ENCODE measurements at regions not wholly inside any gene's neighbourhood (a gene's known extent, or its start where the extent isn't known, plus 50 kb on each side); places are given as distances from the start of the nearest gene placed in this dataset.
"Not testable (repeated sequence)": the region's sequence is repeated elsewhere in the genome, so short reads cannot be mapped to it uniquely, and the experiment has no call there.

- Histone ChIP-seq H3K36me3 (replicated peaks in 1 of 2; ENCODE audit: control insufficient read depth in 1 of 2, insufficient read depth in 2 of 2, low read length in 2 of 2) (no peaks in the 10 kb centered on the region), H3K27ac (ENCODE audit: low read depth in 1 of 2, low read length in 2 of 2) (no peak overlapping the region), H3K9me3 (replicated peaks in 1 of 2; ENCODE audit: control insufficient read depth in 1 of 2, insufficient read depth in 1 of 2, low read length in 2 of 2) (no peaks in the 10 kb centered on the region), H3K9ac (ENCODE audit: insufficient read depth, low read length, poor library complexity, severe bottlenecking) (no peak overlapping the region), H4K20me1 (ENCODE audit: insufficient read depth, low read length) (no peaks in the 10 kb centered on the region), H3K4me2 (replicated peaks; ENCODE audit: extremely low read depth, low read length, poor library complexity, severe bottlenecking) (no peak overlapping the region), H3K4me3 (replicated peaks in 1 of 3; ENCODE audit: low read depth in 2 of 3, low read length in 3 of 3) (no peak overlapping the region), H3K27me3 (ENCODE audit: control insufficient read depth in 2 of 2, insufficient read depth in 2 of 2, low read length in 2 of 2) (no peaks in the 10 kb centered on the region), H3K4me1 (ENCODE audit: control insufficient read depth in 1 of 2, insufficient read depth in 2 of 2, low read length in 2 of 2) (no peaks in the 10 kb centered on the region), H2AFZ (ENCODE audit: insufficient read depth, low read depth, low read length, poor library complexity, severe bottlenecking) (no peak overlapping the region), H3K79me2 (ENCODE audit: insufficient read depth, low read length) (no peaks in the 10 kb centered on the region)
- WGBS (ENCODE audit: insufficient coverage), result no CpG with 5 or more reads among the region's 1 CpG
- Mint-ChIP-seq H3K4me3 (no peak overlapping the region), H3K27me3 (ENCODE audit: low read depth in 3 of 3) (peaks cover 0 to 2% (median 0%) of the 10 kb centered on the region in 3 donors), H3K27ac (no peak overlapping the region), H3K9me3 (no peaks in the 10 kb centered on the region), H3K4me1 (no peaks in the 10 kb centered on the region), H3K36me3 (no peaks in the 10 kb centered on the region)
- intact Hi-C loops (cut with micrococcal nuclease), result no loop called here
- no peak for DNase-seq
- no peak for TF ChIP-seq CTCF (IDR thresholded peaks at IDR 0.05)
These were observed 268.6 kb upstream of the PCDH18 start for GRCh38 chr4:137800861-137801260.

GRCh38 chr4:137794764-137795254, 262.5 kb upstream of the PCDH18 start:
- no peaks in the 10 kb centered on the region for H4K20me1 ChIP-seq (ENCODE audit: insufficient read depth, low read length)
- H3K27ac Mint-ChIP-seq, result no peak overlapping the region
- no peak overlapping the region for H2AFZ ChIP-seq (ENCODE audit: insufficient read depth, low read depth, low read length, poor library complexity, severe bottlenecking)
- H3K36me3 ChIP-seq (replicated peaks in 1 of 2; ENCODE audit: control insufficient read depth in 1 of 2, insufficient read depth in 2 of 2, low read length in 2 of 2), result no peaks in the 10 kb centered on the region
- no peaks in the 10 kb centered on the region for H3K36me3 Mint-ChIP-seq
- no peaks in the 10 kb centered on the region for H3K4me1 ChIP-seq (ENCODE audit: control insufficient read depth in 1 of 2, insufficient read depth in 2 of 2, low read length in 2 of 2)
- no peaks in the 10 kb centered on the region for H3K27me3 ChIP-seq (ENCODE audit: control insufficient read depth in 2 of 2, insufficient read depth in 2 of 2, low read length in 2 of 2)
- H3K9me3 ChIP-seq (replicated peaks in 1 of 2; ENCODE audit: control insufficient read depth in 1 of 2, insufficient read depth in 1 of 2, low read length in 2 of 2), result no peaks in the 10 kb centered on the region
- no peak overlapping the region for H3K9ac ChIP-seq (ENCODE audit: insufficient read depth, low read length, poor library complexity, severe bottlenecking)
- no peak overlapping the region for H3K4me3 ChIP-seq (replicated peaks in 1 of 3; ENCODE audit: low read depth in 2 of 3, low read length in 3 of 3)
- no peak overlapping the region for H3K4me3 Mint-ChIP-seq
- H3K4me2 ChIP-seq (replicated peaks; ENCODE audit: extremely low read depth, low read length, poor library complexity, severe bottlenecking), result no peak overlapping the region
- intact Hi-C loops (cut with micrococcal nuclease), result no loop called here
- WGBS (ENCODE audit: insufficient coverage), result 93% methylated on average over 6 of the region's 6 CpGs
- H3K27me3 Mint-ChIP-seq (ENCODE audit: low read depth in 3 of 3), result no peaks in the 10 kb centered on the region
- no peaks in the 10 kb centered on the region for H3K4me1 Mint-ChIP-seq
- no peak overlapping the region for H3K27ac ChIP-seq (ENCODE audit: low read depth in 1 of 2, low read length in 2 of 2)
- no peak for TF ChIP-seq CTCF (IDR thresholded peaks at IDR 0.05)
- H3K9me3 Mint-ChIP-seq, result peaks cover 0 to 2% (median 0%) of the 10 kb centered on the region in 7 donors
- no peaks in the 10 kb centered on the region for H3K79me2 ChIP-seq (ENCODE audit: insufficient read depth, low read length)
- DNase-seq, result no peak

GRCh38 chr4:137789263-137789662, 257.0 kb upstream of the PCDH18 start:
- H3K27ac Mint-ChIP-seq, result not testable (repeated sequence)

More at GRCh38 chr4:137789263-137789662, 257.0 kb upstream of the PCDH18 start:
- H3K79me2 ChIP-seq (ENCODE audit: insufficient read depth, low read length); H4K20me1 ChIP-seq (ENCODE audit: insufficient read depth, low read length); H3K27me3 ChIP-seq (ENCODE audit: control insufficient read depth in 2 of 2, insufficient read depth in 2 of 2, low read length in 2 of 2); H3K27me3 Mint-ChIP-seq (ENCODE audit: low read depth in 3 of 3); intact Hi-C loops (cut with micrococcal nuclease); H3K4me2 ChIP-seq (replicated peaks; ENCODE audit: extremely low read depth, low read length, poor library complexity, severe bottlenecking); H3K36me3 Mint-ChIP-seq; H3K4me1 ChIP-seq (ENCODE audit: control insufficient read depth in 1 of 2, insufficient read depth in 2 of 2, low read length in 2 of 2); DNase-seq; H3K4me1 Mint-ChIP-seq; H3K9ac ChIP-seq (ENCODE audit: insufficient read depth, low read length, poor library complexity, severe bottlenecking); H3K36me3 ChIP-seq (replicated peaks in 1 of 2; ENCODE audit: control insufficient read depth in 1 of 2, insufficient read depth in 2 of 2, low read length in 2 of 2); H3K27ac ChIP-seq (ENCODE audit: low read depth in 1 of 2, low read length in 2 of 2); H3K4me3 Mint-ChIP-seq; H2AFZ ChIP-seq (ENCODE audit: insufficient read depth, low read depth, low read length, poor library complexity, severe bottlenecking); H3K9me3 ChIP-seq (replicated peaks in 1 of 2; ENCODE audit: control insufficient read depth in 1 of 2, insufficient read depth in 1 of 2, low read length in 2 of 2); H3K4me3 ChIP-seq (replicated peaks in 1 of 3; ENCODE audit: low read depth in 2 of 3, low read length in 3 of 3); H3K9me3 Mint-ChIP-seq: not testable (repeated sequence)
- WGBS (ENCODE audit: insufficient coverage), result 100% methylated on average over 2 of the region's 3 CpGs
